ENCODE measurements at regions not wholly inside any gene's neighbourhood (a gene's known extent, or its start where the extent isn't known, plus 50 kb on each side); places are given as distances from the start of the nearest gene placed in this dataset.

DNA sequence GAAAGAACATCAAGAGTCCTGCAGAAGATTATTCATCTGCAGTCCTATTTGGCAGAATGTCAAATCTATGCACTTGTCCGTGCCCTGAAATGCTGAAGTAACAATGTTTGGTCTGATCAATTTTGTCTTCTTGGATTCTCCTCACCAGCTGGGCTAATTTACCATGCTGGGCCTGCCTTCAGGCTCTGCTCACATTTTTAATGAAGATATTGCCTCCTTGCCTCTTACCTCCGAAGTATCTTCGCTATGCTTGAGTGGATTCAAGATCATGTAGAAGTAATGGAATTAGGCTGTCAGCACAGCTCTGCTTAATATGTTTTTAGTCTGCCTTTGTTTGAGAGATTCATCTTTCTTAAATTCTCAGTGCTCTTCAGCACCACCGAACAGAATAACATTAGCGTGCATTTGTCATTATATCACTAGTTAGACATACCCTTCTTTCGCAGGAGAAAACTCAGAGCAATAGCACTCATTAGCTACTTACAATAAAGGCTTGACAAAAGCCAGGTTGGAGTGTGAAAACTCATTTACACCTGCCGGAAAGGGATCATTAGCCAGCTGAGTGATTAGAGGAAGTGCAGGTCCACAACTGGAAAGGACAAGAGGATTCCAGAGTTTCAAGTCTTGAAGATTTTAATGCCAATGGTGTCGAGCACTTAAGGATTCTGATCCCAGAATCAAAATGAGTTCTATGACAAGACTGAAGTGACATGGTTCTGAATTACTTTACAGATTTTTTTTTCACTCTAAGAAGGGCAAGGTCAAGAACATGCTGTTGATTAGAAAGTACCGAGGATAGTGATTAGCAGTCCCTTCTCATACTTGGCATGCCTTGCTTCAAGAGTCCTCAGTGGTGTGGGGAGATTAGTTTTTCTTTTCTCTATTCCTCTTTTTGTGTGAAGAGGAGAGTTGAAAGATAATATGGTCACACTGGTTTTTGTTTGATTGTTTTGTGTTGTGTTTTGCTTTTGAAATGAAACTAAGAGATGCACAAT is 405.6 kb upstream of the TOM1L1 start:
- H3K4me1 ChIP-seq (ENCODE audit: insufficient read depth, low read length): no peaks in the 10 kb centered on the region
- H3K9ac ChIP-seq (ENCODE audit: low read length): no peak overlapping the region
- H4K20me1 ChIP-seq (ENCODE audit: low read length): no peaks in the 10 kb centered on the region
- BruUV-seq (replicated peaks): no TSS peak
- H3K4me3 ChIP-seq (ENCODE audit: low read length): no peak overlapping the region
- H3K27ac ChIP-seq (ENCODE audit: low read length): no peak overlapping the region
- CTCF ChIA-PET: no interaction called here
- POLR2A ChIA-PET (ENCODE audit: unreplicated experiment): no interaction called here
- H3K9me2 ChIP-seq (replicated peaks; ENCODE audit: low read length): no peaks in the 10 kb centered on the region
- no peaks in the 10 kb centered on the region for H3K36me3 ChIP-seq (ENCODE audit: low read depth, low read length)
- DNase-seq (no peak), ATAC-seq (no peak)
- H3K79me2 ChIP-seq (ENCODE audit: low read length): no peaks in the 10 kb centered on the region
- H3K9me3 ChIP-seq (ENCODE audit: low read length): 0 out of 2 replicates have a peak, but pooled peaks cover 35% of the 10 kb centered on the region
- H2AFZ ChIP-seq (ENCODE audit: low read length): no peak overlapping the region
- TF ChIP-seq, protein P1, sequence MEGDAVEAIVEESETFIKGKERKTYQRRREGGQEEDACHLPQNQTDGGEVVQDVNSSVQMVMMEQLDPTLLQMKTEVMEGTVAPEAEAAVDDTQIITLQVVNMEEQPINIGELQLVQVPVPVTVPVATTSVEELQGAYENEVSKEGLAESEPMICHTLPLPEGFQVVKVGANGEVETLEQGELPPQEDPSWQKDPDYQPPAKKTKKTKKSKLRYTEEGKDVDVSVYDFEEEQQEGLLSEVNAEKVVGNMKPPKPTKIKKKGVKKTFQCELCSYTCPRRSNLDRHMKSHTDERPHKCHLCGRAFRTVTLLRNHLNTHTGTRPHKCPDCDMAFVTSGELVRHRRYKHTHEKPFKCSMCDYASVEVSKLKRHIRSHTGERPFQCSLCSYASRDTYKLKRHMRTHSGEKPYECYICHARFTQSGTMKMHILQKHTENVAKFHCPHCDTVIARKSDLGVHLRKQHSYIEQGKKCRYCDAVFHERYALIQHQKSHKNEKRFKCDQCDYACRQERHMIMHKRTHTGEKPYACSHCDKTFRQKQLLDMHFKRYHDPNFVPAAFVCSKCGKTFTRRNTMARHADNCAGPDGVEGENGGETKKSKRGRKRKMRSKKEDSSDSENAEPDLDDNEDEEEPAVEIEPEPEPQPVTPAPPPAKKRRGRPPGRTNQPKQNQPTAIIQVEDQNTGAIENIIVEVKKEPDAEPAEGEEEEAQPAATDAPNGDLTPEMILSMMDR (conservative IDR thresholded peaks at IDR 0.05; ENCODE audit: low read depth, low read length): no peak
- TF ChIP-seq EZH2phosphoT487 (IDR thresholded peaks at IDR 0.05; ENCODE audit: borderline replicate concordance, low read length) (no peak), EZH2 (IDR thresholded peaks at IDR 0.05; ENCODE audit: low read length, unreplicated experiment) (no peak)
- no peak overlapping the region for H3K4me2 ChIP-seq (ENCODE audit: low read length)
- intact Hi-C loops (cut with micrococcal nuclease): no loop called here
- H3K27me3 ChIP-seq (ENCODE audit: low read length): no peaks in the 10 kb centered on the region
- no peaks in the 10 kb centered on the region for H3F3A ChIP-seq (ENCODE audit: low read length, unreplicated experiment)

DNA sequence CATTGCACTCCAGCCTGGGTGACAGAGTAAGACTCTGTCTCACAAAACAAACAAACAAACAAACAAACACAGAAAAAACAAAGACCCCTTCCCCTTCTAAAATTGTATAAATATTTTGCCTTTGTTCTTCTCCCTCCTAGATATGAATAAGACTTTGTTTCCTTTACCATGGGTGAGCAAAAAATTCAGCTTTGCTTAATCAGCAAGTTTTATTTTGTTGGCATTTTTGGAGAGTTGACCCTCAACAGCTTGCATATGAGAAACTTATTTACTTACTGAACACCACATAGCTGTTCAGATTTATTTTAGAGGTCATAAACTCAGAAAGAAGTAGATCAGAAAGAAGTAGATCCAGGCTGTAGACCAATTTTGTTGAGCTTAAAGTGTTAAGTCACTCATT is 395.2 kb upstream of the TOM1L1 start:
- H3K27me3 ChIP-seq (ENCODE audit: low read length): no peaks in the 10 kb centered on the region
- H3K79me2 ChIP-seq (ENCODE audit: low read length): no peaks in the 10 kb centered on the region
- intact Hi-C loops (cut with micrococcal nuclease): no loop called here
- TF ChIP-seq EZH2 (IDR thresholded peaks at IDR 0.05; ENCODE audit: low read length, unreplicated experiment) (no peak), EZH2phosphoT487 (IDR thresholded peaks at IDR 0.05; ENCODE audit: borderline replicate concordance, low read length) (no peak)
- TF ChIP-seq, protein P1 (conservative IDR thresholded peaks at IDR 0.05; ENCODE audit: low read depth, low read length): no peak
- DNase-seq: no peak
- no peak overlapping the region for H3K9ac ChIP-seq (ENCODE audit: low read length)
- H3K4me2 ChIP-seq (ENCODE audit: low read length): no peak overlapping the region
- ChIA-PET POLR2A (ENCODE audit: unreplicated experiment) (no interaction called here), CTCF (no interaction called here)
- H4K20me1 ChIP-seq (ENCODE audit: low read length): no peaks in the 10 kb centered on the region
- no peaks in the 10 kb centered on the region for H3F3A ChIP-seq (ENCODE audit: low read length, unreplicated experiment)
- no peaks in the 10 kb centered on the region for H3K4me1 ChIP-seq (ENCODE audit: insufficient read depth, low read length)
- H3K27ac ChIP-seq (ENCODE audit: low read length): no peak overlapping the region
- ATAC-seq: no peak
- H2AFZ ChIP-seq (ENCODE audit: low read length): no peak overlapping the region
- peaks cover 21% of the 10 kb centered on the region; the same call in 1 of the 2 replicates for H3K9me3 ChIP-seq (ENCODE audit: low read length)
- H3K9me2 ChIP-seq (replicated peaks; ENCODE audit: low read length): no peaks in the 10 kb centered on the region
- no peaks in the 10 kb centered on the region for H3K36me3 ChIP-seq (ENCODE audit: low read depth, low read length)
- no peak overlapping the region for H3K4me3 ChIP-seq (ENCODE audit: low read length)
- no TSS peak for BruUV-seq (replicated peaks)

DNA sequence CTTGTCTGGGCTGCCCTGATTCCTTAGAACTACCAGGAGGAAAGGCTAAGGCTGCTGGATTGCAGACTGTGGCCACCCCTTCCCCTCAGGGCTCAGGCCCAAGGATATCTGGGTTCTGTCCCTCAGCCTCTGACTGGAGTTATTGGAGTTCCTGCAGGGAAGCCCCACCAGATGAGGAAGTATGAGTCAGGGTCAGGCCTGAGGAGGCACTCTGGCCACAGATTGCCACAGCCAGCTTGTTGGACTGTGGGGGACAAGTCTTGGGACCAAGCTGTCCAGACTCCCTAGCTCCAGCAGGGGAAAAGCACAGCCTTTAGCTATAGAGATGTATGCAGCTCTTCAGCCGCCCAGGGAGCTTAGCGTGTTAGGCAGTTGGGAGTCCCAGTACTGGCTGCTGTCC is 381.9 kb upstream of the TOM1L1 start:
- ATAC-seq (no peak), DNase-seq (no peak)
- H3K27me3 ChIP-seq (ENCODE audit: low read length): no peaks in the 10 kb centered on the region
- TF ChIP-seq EZH2phosphoT487 (IDR thresholded peaks at IDR 0.05; ENCODE audit: borderline replicate concordance, low read length) (no peak), EZH2 (IDR thresholded peaks at IDR 0.05; ENCODE audit: low read length, unreplicated experiment) (no peak)
- TF ChIP-seq, protein P1 (conservative IDR thresholded peaks at IDR 0.05; ENCODE audit: low read depth, low read length): no peak
- ChIA-PET CTCF (no interaction called here), POLR2A (ENCODE audit: unreplicated experiment) (no interaction called here)
- no TSS peak for BruUV-seq (replicated peaks)
- no peaks in the 10 kb centered on the region for H3K4me1 ChIP-seq (ENCODE audit: insufficient read depth, low read length)
- no peak overlapping the region for H3K9ac ChIP-seq (ENCODE audit: low read length)
- no peak overlapping the region for H2AFZ ChIP-seq (ENCODE audit: low read length)
- H4K20me1 ChIP-seq (ENCODE audit: low read length): no peaks in the 10 kb centered on the region
- H3K4me3 ChIP-seq (ENCODE audit: low read length): no peak overlapping the region
- H3K4me2 ChIP-seq (ENCODE audit: low read length): no peak overlapping the region
- intact Hi-C loops (cut with micrococcal nuclease): no loop called here
- no peaks in the 10 kb centered on the region for H3F3A ChIP-seq (ENCODE audit: low read length, unreplicated experiment)
- no peaks in the 10 kb centered on the region for H3K79me2 ChIP-seq (ENCODE audit: low read length)
- H3K36me3 ChIP-seq (ENCODE audit: low read depth, low read length): no peaks in the 10 kb centered on the region
- no peak overlapping the region for H3K27ac ChIP-seq (ENCODE audit: low read length)
- H3K9me2 ChIP-seq (replicated peaks; ENCODE audit: low read length): no peaks in the 10 kb centered on the region
- H3K9me3 ChIP-seq (ENCODE audit: low read length): peaks cover 32% of the 10 kb centered on the region
